GM21737 (cell line): ENCODE measurements at regions not wholly inside any gene's neighbourhood (a gene's known extent, or its start where the extent isn't known, plus 50 kb on each side); places are given as distances from the start of the nearest gene placed in this dataset.
"Not testable (repeated sequence)": the region's sequence is repeated elsewhere in the genome, so short reads cannot be mapped to it uniquely, and the experiment has no call there.

ENCODE experiments used
- ATAC-seq: cut with Tn5 transposase; IDR thresholded peaks from one replicate; pipeline ENCODE4 v1.9.1; 2021; ENCODE audit warnings: mild to moderate bottlenecking, moderate library complexity; ENCODE audit not compliant: unreplicated experiment

DNA sequence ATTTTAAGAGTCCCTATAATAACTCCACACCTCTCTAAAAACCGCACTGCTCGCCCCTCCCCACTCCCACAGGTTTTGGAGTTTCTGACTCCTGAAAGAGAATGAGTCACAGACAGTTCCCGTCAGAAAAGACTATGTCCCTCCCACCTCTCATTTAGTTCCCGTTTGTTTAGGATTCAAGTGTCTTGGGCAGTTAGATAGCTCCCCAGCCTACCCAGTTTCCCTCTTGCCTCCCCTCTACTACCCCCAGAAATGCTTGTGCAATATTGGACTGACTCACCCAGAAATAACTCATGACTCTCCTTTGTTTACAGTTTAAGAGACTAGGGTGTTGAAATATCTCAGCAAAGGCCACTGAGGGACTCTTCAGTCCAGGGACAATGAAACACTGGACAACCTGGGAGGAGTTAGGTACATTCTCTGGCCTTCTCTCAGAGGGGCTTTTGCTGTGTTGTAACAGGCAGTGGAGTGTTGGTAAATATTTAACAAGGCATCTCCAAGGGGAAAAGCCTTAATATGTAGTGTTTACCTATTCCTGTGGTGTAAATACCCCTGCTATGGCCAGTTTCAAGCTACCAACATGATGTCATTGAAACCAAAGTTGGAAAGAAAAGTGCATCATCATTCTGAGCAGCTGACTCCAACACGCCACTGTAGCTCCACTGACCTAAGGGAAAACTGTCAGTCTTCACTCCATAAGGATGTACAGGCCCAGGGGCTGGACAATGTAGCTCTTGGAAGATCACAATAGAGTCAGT, 96.1 kb upstream of the CHD2 start:
- ATAC-seq = peak; percentile 38

GRCh38 chr15:92804610-92804936, 95.6 kb upstream of the CHD2 start:
- ATAC-seq = not testable (repeated sequence)

DNA sequence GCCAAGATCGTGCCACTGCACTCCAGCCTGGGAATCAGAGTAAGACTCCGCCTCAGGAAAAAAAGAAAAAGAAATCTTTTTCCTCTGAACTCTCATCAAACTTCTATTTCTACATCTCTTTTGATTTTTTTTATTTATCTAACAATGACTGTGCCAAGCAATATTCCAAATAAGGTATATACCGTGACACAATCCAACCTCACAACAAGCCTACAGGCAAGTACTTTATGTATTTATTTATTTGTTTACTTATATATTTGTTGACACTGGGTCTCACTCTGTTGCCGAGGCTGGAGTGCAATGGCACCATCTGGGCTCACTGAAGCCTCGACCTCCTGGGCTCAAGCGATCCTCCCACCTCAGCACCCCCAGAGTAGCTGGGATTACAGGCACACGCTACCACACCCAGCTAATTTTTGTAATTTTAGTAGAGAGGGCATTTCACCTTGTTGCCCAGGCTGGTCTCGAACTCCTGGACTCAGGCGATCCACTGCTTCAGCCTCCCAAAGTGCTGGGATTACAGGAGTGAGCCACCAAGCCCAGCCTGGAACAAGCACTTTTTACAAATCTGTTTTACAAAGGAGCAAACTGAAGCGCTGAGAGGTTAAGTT, 94.9 kb upstream of the CHD2 start:
- ATAC-seq = no peak

DNA sequence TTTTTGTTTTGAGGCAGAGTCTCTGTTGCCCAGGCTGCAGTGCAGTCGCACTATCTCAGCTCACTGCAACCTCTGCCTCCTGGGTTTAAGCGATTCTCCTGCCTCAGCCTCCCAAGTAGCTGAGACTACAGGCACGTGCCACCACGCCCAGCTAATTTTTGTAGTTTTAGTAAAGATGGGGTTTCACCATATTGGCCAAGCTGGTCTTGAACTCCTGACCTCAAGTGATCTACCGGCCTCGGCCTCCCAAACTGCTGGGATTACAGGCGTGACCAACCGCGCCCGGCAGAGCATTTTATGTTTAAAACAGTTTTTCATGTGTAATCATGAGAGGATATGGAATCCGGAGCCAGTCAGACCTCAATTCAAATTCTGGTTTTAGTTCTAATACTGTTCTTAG, 94.0 kb upstream of the CHD2 start:
- not testable (repeated sequence) for ATAC-seq

DNA sequence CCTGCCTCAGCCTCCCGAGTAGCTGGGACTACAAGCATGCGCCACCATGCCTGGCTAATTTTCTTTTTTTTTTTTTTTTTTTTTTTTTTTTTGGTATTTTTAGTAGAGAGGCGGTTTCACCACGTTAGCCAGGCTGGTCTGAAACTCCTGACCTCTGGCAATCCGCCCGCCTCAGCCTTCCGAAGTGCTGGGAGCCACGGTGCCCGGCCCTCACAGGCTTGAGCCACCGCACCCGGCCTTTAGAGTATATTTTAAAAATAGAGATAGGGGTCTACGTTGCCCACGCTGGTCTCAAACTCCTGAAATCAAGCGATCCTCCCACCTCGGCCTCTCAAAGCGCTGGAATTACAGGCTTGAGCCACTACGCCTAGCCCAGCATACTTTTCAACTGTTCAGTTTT, 93.4 kb upstream of the CHD2 start:
- no peak for ATAC-seq

DNA sequence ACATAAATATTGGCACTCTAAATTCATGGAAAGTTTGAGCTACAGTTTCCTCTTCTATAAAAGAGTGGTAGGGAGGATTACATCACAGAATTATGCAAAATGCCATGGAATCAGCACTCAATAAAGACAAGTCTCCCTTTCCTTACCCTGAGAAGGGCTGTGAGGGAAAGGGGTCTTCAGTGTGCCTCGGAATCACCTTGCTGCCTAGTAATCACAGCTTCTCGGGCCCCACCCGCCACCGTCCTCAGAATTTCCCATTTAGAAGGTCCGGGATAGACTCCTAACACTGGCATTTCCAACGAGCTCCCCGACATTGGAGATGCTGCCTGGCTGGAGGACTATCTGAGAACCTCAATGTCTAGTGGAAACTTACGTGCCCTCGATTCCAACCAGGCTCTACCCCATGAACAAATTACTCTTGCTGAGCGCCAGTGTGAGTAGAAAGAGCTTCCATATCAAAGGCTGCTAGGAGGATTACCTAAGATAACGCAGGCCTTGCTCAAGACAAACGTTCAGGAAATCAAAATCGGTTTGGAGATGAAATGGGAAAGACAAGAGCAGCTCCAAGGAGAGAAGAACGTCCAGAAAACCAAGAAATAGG, 92.1 kb upstream of the CHD2 start:
- no peak for ATAC-seq

GRCh38 chr15:92808598-92809063, 91.5 kb upstream of the CHD2 start:
- ATAC-seq = peak; percentile 5

DNA sequence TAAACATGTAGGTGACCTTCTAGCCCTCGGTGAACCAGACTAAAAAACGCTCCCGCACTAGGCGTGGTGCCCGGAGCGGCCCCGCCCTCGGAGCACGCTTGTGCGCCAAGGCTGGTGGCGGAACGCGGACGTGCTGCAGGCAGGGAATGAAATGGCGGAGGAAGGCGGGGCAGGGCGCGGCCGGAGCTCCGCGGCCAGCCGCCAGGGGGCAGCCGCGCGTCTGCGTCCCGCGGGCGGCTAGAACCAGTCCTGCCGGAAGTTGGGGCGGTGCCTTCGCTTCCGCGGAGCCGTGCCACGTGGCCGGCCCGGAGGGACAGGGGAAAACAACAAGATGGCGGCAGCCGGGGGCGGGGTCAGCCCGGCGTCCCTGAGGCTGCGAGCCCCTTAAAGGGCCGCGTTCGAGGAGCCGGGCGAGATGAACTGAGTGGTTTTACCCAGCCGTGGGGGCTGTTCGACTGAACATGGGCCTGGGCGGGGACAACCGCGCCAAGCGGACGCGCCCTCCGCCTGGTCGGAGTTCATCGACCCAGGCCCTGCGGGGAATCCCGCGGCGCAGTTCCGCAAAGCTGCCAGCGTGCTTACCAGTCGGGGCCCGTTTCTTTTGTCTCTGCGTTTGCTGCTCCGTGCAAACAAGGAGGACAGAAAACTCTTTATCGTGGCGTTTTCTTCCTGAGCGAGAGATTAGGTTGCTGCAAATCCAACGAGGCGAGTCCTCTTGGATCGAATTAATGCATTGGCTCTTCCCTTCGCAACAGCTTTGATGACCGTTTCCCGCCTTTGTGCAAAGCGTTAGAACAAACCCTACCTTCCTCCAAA, 90.9 kb upstream of the CHD2 start:
- peak; percentile 80 for ATAC-seq

DNA sequence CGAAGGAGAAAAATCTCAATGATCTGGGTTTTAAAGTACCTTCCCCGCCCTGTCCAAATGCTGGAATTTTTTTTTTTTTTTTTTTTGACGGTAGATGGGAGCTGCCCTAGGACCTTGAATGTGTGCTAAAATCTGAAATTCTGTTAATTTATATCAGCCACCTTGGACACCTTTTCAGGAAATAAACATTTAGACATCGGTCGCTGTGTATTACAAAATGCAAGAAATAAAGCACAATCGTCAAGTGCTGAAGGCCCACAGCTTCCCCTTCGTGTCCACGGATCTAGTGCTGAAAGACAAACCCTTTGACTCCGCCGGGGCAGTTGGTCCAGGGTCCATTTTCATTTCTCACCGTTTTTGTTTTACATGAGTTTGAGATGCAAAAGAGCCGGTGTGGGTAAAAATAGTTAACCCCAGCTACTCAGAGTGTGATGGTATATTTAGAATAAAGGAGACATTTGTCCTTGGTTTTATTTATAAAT, 90.2 kb upstream of the CHD2 start:
- ATAC-seq = no peak

- ATAC-seq = no peak
Observed at GRCh38 chr15:92810418-92811138, 89.5 kb upstream of the CHD2 start.

- no peak for ATAC-seq
Observed at GRCh38 chr15:92811148-92811913, 88.8 kb upstream of the CHD2 start.

DNA sequence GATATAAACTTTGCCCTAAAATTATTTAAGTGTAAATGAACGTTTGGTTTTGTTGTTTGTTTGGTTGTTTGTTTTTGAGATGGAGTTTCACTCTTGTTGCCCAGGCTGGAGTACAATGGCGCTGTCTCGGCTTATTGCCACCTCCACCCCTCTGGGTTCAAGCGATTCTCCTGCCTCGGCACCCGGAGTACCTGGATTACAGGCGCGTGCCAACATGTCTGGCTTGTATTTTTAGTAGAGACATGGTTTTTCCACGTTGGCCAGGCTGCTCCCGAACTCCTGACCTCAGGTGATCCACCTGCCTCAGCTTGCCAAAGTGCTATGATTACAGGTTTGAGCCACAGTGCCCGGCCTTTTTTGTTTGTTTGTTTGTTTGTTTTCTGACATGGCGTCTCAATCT, 87.9 kb upstream of the CHD2 start:
- ATAC-seq = no peak

DNA sequence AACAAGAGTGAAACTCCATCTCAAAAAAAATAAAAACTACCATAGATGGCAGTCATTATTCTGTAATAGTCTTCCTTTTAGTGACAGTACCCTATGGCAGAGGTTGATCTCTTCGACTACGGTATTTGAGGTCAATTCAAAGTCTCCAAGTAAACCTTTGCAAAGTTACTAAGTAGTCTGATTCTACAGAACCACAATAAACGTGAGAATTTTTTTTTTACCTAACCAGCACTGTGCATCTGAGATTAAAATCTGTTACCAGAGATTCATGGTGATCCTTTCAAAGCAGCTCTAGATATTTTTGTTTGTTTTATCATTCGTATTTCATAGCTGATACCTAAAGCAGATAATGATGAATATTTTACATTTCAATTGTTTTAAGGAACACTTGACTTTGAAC, 86.6 kb upstream of the CHD2 start:
- no peak for ATAC-seq

GRCh38 chr15:92817339-92817886, 82.7 kb upstream of the CHD2 start:
- no peak for ATAC-seq

GRCh38 chr15:92818651-92819277, 81.4 kb upstream of the CHD2 start:
- ATAC-seq = no peak

DNA sequence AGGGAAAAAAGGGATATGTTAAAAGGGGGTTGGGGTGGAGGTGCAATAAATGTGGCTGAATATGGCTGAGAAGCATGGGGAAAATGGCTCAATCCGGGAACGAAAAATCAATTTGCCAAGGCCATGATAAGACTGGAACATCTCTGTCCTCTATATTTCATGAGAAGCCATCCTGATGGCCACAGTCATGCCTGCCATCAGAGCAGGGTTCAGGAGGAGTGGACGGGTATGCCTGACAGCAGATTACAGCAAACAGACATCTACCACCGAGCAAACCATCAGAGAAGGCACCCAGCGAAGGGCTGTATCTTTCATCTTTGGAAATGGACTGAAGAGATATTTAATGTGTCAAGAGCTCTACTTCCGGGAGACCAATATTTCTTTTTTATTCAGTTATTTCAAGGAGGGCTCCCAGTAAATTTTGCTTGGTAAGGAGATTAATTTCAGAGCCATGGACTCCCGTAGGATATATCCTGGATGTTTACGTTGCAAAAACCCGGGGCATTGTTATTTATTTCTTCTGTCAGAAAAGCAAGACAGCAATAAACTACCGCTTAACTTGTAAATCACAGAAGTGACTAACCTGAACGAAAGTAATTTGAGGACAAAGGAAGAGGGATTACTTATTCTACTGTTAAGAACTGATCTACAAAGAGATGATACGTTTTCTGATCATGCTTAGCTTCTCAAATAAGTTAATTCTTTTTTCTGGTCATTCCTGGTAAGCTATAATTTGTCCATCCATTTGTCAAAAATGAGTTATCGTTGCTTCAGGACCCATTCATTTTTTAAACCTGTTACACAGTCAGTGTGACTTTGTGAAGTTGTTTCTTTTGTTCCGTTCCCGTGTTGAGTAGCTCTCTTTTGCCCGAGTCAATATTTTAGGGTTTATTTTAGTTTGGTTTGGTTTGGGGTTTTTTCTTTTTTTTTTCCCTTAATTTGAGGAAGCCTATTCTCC, 80.6 kb upstream of the CHD2 start:
- ATAC-seq = no peak

- ATAC-seq = peak; percentile 86
Observed at GRCh38 chr15:92820236-92821021, 79.7 kb upstream of the CHD2 start.
